NCI-H345 (cell line): ENCODE measurements at regions not wholly inside any gene's neighbourhood (a gene's known extent, or its start where the extent isn't known, plus 50 kb on each side); places are given as distances from the start of the nearest gene placed in this dataset.
"Not testable (repeated sequence)": the region's sequence is repeated elsewhere in the genome, so short reads cannot be mapped to it uniquely, and the experiment has no call there.

Source experiments
- DNase-seq: peaks from one replicate; lab custom pipeline; 2025; lab: John Stamatoyannopoulos, UW

DNA sequence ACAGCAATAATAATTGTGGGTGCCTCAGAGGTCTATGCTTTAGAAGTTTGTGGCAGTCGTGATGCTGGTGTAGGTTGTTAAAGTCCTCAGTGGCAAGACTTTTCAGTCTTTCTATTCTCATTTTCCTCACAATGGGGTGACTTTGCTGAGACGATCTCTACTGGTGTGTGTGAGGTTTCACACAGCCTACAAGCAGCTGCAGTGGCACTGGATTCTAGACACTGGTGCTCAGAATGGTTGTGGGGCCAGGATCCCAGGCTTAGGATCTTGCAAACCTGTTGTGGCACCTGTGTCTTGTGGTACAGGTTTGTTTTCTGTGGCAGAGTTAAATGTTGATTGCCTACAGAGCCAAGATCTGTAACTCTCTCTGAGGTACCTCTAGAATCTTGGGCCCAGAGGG lies 581.2 kb downstream of the PTPRC start:
- no peak for DNase-seq

DNA sequence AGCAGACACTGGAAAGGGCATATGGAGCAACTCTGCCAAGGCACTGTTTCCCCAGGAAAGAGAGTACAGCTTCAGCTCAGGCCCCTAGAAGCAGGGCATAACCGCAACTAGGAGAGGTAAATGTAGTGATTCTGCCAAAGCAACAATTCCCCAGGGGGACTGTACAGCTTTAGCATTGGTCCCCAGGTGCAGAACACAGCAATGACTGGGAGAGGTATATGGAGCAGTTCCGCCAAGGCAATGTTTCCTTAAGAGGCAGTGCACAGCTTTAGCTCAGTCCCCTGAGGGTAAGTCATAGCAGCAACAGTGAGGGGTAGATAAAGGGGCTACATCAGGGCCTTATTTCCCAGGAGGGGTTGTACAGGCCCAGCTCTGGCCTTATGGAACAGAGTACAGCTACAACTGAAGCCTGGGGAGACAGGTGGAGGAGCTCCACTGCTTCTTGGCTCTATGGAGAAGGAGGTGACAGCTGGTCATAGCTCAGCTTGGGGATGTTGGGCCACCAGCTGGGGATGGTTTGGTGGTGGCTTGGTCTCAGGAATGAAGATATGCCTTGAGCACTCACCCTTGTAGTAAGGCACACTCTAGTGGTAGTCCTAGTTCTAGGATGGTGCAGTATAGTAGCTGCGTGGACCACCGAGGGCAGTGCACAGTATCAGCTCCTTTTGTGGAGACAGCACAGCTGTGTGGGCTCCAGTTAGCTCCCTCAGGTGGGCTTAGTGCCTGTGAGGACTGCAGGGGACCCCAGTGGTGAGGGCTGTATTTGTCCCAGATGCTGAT lies 582.7 kb downstream of the PTPRC start:
- no peak for DNase-seq

DNA sequence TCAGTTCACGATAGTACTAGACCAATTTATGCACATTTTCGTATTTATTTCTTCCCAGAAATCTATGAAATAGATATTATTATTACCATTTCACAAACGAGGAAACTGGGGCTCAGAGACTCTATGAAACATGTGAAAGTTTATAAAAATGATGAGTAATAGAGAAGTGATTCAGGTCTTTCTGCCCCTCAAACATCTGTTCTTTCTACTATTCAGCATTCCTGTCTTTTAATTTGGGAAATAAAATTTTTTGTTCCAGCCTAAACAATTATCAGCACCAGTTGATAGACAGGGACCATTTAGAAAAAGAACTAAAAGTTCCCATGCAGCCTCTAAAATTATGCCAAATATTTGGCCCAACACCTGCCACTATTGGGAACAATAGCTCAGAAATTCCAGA lies 585.1 kb downstream of the PTPRC start:
- DNase-seq = no peak

DNA sequence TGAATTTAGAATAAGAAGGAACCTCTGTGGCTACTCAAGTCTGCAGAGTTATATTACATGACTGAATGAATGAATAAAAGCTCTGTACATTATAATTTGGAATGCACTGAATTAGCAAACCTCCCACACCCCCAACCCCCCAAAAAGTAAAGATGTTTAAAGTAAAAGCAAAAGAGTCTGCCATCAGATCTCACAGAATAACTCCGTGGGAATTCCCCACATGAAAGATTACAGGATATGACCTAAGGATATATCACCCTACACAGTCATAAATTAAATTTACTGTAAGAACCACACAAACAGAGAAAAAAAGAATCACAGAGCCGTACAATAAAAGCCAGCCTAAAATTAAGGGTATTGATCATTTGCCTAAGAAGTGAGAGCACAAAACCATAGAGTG lies 587.3 kb downstream of the PTPRC start:
- DNase-seq = no peak

DNA sequence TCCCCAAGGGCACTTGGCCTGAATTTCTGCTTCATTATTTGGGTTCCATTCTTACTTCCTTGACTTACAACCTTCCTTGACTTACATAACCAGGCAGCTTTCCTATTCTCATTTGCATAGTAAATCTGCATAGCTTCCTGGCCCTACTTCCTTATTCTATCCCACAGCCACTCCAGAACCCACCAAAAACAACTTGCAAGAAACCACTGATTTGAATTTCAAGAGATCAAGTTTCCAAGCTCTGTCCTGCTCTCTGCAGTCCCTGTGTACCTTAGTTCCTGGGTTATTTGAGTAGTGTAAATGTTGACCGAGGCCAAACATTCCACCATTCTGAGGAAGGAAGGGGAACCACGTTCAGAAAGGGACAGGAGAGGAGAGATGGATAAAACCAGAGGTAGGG lies 603.3 kb downstream of the PTPRC start:
- DNase-seq = no peak

DNA sequence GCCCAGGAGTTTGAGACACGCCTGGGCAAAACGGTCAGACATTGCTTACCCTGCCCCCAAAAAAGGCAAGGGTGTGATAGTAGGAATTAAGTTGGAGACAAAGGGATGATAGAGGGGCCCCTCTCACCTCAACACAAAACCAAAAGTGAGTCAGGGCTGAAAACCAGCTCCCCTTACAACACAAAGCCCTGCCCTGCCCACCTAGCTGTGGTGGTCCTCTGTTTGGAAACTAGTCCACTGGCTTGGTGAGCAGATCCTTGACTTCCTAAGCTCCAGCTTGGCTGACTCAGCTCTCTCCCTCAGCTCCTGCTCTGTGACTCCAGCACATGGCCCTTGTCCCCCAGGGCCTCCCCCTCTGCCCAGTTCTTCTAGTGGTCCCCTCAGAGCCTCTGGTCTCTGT lies 603.8 kb downstream of the PTPRC start:
- no peak for DNase-seq

DNA sequence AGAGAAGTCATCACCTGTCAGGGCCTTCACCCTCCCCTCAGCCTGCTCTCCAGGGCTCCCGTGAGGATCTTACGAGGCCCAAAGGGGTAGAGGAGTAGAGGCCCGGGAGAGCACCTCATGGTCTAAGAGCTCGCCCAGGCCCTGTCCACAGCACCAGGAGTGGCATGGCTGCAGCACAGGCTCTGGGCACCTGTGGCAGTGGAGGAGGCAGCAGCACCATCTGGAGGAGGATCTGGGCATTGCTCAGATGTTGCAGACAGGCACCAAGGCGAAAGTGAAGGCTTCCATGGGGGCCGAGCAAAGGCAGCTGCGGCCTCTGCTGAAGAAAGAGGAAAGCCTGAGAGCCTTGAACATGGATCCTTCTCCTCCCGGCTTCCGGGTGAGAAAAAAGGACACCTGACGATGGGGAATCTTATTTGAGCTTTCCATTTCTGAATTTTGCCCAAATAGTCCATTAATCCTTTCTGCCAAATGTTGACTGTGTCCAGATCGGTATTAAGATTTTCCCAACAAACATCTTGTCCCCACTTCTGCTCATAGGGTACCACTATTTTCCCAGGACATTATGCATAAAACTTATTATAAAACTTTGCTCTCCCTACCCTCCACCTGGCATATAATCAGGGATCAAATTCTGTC lies 604.7 kb downstream of the PTPRC start:
- DNase-seq = peak; percentile 15

DNA sequence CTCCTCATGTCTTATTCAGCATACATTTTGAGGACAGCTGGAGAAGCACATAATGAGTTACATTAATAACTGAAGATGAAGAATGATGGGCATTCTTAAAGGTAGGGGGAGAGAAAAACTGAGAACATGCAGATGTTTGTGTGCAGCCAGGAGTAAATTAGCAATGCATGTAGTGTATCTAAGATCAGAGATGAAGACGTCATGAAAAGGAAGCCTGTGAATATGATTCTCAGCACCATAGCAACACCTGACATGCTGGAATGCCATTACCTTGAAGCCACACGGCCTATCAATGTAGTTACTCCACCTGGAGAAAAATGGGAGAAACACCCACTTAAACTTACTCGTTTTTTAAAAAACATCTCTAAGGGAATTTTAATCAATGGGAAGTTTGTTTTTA lies 607.1 kb downstream of the PTPRC start:
- DNase-seq = no peak

DNA sequence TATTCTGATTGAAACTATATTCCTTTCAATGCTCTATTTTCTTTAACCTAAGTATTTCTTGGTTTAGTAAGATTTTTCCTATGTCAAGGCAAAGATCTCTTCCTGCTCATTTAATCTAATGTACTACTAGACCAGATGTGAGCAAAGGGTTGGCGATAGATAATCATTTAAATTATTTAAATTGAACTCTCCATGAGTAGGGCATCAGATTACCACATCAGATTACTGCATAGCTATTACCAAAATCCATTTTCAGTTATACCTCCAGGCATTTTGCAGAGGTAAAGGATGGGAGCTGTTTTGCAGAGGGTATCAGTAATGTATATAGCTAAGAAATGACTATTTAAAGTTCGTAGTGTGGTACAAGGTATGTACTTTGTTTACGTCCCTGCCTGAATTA lies 607.9 kb downstream of the PTPRC start:
- no peak for DNase-seq

DNA sequence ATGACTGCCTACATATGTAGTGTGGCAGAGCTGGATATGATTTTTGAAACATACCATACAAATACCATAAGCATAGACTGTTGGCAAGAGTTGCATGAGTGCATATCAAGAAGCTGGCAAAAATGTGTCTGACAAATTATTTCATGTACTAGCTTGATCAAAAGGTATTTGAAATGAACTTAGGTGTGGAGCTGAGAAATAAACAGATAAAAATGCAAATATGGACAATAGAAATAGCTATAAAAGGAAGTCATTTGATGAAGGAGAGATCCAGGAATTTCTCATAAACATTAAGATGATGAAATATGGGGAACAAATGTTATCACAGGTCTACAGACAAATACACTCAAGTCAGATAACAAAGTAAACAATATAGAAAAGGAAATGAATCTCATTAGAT lies 609.1 kb downstream of the PTPRC start:
- DNase-seq = no peak

DNA sequence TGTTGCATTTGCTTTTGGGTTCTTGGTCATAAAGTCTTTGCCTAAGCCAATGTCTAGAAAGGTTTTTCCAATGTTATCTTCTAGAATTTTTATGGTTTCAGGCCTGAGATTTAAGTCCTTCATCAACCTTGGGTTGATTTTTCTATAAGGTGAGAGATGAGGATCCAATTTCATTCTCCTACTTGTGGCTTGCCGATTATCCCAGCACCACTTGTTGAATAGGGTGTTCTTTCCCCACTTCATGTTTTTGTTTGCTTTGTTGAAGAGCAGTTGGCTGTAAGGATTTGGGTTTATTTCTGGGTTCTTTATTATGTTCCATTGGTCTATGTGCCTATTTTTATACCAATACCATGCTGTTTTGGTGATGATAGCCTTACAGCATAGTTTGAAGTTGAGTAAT lies 615.2 kb downstream of the PTPRC start:
- DNase-seq = not testable (repeated sequence)

DNA sequence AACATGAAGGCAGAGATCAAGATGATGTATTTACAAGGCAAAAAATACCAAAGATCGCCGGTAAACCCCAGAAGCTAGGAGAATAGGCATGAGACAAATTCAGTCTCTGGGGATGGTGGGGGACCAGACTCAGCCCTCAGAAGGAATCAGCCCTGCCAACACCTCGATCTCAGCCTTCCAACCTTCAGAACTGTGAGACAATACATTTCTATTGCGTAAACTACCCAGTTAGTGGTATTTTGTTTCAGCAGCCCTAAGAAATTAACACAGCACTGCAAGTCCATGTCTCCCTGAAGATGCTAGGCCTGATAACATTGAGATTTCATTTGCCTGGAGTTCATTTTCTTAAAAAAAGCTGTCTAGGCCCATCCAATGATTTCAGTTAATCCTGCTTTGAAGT lies 622.5 kb downstream of the PTPRC start:
- DNase-seq = no peak

DNA sequence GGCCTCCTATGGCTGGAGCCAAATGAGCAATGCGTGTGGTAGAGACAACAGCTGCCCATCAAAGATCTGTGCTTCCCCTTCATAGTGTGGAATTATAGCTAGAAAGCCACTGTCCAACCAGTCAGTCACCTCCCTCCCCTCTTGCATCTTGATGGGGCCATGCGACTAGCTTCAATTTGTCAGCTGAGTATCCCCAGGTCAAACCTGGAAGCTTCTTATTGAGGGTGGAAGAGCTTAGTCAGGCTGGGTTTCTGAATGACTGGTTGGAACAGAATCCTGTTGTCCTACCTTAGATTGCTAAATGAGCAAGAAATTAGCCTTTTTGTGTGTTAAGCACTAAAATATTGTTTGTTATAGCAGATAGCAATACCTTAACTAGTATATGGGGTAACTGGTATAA lies 625.4 kb downstream of the PTPRC start:
- DNase-seq = no peak

DNA sequence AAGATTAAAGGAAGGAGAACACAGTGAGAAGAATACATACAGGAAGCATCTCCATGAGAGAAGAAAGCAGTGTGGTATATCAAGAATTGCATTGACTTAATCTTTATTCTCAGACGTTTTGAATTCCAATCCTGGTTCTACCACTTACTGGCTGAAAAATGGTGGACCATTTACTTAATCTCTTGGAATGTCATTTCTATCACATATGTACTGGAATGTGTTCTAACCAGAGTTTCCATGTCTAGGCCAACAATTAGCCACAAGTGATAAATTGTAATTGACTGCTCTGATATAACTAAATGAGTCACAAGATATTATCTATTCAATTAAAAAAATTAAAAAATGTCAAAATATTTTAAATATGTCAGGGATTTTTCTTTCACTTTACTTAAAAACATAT lies 626.1 kb downstream of the PTPRC start:
- no peak for DNase-seq

DNA sequence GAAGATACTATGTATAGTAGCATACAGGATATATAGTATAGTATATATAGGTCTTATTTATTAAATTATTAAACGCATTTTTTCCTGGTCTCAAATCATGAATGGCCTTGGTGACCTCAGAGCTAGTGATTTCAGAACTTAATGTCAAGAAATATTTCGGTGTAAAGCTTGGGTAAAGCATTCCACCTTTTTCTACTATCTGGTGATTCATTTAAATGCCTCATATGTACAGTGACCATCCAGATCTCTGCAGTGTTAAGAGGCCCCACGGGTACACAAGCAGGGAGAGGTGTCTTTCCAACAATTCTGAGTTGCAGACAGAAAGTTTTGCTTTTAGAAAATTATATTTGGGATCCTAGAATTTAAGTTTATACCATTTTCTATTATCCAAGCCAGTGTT lies 626.5 kb downstream of the PTPRC start:
- DNase-seq = no peak

DNA sequence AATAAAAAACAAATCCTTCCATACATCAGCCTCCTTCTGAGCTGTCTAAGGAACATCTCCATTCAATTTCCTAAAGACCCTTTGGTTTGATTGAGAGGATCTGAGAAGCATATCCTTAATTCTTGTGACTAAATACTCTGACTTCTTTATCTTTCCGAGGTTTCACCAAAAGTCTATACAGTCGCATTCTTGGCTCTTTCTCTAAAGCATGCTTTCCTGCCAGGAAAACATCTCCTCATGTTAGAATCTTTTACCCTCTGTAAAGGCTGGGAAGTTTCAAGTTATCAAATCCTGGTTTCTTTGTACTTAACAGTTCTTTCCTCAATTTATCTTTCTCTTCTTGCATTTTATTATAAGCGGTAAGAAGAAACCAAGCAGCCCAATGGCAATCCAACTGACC lies 630.4 kb downstream of the PTPRC start:
- DNase-seq = no peak

DNA sequence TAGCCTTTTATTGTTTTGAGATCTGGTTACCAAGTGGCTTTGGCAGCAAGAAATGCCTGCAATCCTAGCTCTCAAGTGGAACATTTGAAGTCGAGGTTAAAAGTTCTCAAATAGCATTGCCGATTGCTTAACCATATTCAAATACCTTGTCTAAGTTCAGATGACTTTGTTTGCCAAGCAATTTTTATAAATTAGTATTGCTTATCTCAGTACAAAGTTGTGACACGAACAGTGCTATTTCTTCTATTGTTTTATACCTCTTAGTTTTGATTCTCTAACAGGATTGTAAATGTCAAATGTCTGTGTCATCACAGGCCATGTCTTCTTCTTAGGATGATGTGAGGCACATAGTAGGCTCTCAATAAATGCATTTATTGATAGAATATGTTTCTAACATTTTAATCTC lies 633.3 kb downstream of the PTPRC start:
- no peak for DNase-seq

DNA sequence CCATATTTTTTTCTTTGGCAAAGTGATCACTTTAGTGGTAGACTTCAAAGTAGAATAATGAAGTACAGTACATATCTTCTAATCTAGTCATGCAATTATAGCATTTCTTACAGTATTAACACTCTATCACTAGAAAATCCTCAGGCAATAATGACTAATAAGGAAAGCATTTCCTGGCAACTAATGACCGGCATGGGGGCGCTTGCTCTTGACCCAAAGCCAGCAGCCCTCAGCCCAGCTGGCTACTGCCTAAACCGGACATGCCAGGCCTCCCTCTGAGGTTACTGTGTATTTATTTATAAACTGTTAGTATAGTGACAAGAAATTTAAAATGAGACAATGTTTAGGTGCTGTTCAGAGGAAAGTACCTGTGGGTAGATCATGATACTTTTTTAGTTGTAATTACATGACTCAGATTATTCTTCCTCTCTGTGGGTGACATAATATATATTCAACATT lies 633.8 kb downstream of the PTPRC start:
- DNase-seq = no peak

DNA sequence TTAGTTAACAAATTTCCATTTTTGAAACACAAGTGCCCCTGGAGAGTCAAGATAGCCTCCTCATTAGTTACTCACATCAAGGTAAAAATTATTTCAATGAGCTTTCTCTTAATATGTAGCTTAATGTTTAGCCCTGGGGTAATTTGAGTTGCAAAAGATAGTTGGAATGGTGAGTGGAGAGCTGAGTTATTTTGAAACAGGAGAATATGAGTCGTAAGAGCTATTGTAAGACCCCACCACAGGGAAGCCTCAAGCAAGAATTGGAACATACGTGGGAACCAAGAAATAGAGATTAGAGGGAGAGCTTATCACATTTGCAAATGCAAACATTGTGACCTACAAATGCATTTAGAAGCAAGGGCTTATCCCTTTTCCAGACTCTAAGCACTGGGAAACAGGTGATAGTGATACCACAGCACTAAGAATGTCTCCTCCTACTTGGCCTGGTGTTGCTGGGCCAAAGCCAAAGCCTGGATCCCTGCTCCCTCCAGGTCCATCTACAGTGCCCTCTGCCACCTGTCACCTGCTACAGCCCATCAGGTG lies 635.1 kb downstream of the PTPRC start:
- no peak for DNase-seq

DNA sequence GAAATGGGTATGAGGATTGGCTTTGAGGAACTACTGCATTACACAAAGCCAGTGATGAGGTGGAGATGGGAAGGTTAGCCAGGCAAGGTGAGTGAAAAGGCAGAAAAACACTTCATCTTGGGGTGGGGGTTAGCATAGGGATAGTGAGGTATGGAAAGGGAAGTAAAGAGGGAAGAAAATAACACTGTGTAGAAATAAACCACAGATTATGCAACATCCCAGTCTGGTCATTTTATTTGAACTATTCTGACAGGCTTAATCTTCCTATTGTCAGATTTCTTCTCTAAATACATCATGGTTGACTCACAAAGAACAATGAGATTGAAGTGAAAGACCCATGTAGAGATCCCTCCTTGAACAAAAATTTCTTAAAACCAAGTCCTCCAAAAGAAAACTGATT lies 640.2 kb downstream of the PTPRC start:
- DNase-seq = no peak

DNA sequence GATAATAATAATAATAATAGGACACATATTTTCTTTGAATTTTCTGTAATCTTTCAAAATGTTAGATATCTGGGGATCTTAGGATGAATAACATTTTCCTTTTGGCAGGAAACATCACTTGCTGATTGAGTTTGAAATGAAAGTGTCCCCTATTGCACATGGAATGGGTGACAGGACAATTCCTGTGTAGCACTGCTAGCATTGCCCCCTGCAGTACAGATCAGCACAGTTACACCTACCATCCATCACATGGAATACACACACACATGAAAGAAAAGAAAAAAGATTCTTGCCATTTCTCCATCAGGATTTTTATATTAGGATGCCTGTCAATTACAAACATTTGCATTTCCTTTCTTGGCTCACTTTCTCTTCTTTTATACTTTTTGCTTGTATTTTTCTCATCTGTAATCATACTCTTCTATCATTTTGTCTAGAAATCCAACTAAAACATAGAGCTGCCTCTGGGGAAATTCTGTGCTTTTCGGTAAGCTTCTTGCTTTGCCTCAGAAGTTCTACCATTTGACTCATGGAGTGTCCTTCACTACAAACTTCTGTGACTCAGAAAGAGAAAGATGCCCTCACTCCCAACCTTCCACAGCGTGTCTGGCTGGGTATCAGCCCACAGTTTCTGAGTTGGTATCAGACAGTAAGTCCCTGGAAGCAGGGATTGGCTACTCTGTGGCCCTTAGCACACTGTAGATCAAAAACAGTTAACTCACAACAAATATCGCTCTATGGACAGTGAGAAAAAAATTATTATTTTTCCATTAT lies 641.2 kb downstream of the PTPRC start:
- DNase-seq = no peak

DNA sequence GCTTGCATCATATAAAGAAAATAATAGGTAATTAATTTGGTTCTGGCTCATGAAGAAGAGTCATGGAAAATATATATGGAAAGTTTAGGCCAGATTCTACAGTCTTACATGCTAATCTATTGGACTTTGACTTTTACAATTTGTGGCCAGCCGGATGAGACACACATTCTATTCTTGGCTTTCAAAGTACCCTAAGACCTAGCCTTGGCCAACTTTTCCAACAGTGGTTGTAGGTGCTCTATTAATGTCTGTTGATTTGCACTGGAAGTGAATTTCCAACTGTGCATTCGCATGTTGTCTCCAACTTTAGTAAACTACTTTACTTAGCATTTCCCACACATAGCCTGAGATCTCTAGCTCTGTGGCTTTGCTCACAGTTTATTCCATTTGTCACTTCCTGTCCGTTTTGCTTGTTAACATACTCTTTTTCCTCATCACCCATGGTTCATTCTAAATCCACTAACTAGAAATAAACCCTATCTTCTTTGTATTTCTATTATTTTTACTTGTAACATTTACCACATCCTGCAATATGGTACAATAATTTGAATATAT lies 644.0 kb downstream of the PTPRC start:
- DNase-seq = no peak

DNA sequence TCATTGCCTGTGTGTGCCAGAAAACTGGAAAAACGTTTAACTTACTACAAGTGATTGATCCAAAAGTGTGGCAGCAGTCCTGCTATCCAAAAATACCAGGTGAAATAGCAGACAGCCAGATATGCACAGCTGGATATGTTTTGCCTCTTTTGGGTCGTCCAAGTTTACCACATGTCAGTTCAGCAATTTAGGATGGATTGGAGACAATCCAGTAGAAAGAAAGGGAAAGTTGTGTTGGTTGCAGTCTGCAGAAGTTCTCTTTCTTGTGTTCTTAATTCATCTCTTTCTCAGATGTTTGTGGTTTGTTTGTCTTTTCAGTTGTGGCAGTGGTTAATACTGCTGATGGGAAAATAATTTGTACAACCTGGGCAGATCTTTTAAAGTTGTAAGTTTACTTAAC lies 645.0 kb downstream of the PTPRC start:
- no peak for DNase-seq
